GM12878 (cell line): ENCODE measurements at regions not wholly inside any gene's neighbourhood (a gene's known extent, or its start where the extent isn't known, plus 50 kb on each side); places are given as distances from the start of the nearest gene placed in this dataset.

Source experiments
- ATAC-seq: fragments of 200-7000 bp; cut with Tn5 transposase; 3 replicates; pipeline ENCODE4 v1.9.1; 2020; ENCODE audit warnings: mild to moderate bottlenecking, moderate library complexity
- BruUV-seq: library from RNA; stranded (reverse); fragments of 400-500 nt; replicated peaks from 2 replicates; lab custom pipeline; 2021; lab: Mats Ljungman, UMichigan
- CTCF ChIA-PET: fragments of 300-600 bp; sonication (Branson Sonifier 250); formaldehyde crosslinking; extraction: SDS; loops from one replicate; lab custom pipeline; 2021; ENCODE audit warnings: inconsistent platforms; lab: Yijun Ruan, JAX
- POLR2A ChIA-PET: fragments of 350-600 bp; formaldehyde crosslinking; extraction: SDS; loops from one replicate; lab custom pipeline; 2021; ENCODE audit warnings: inconsistent platforms; lab: Charles Lee
- RAD21 ChIA-PET: fragments of 300-600 bp; sonication (Branson Sonifier 250); formaldehyde crosslinking; loops from one replicate; lab custom pipeline; 2023; ENCODE audit warnings: antibody characterized with exemption; ENCODE audit not compliant: unreplicated experiment; lab: Charles Lee
- SMC1A ChIA-PET: fragments of 300-600 bp; sonication (Branson Sonifier 250); formaldehyde crosslinking; loops from one replicate; lab custom pipeline; 2023; ENCODE audit not compliant: unreplicated experiment, uncharacterized antibody; lab: Charles Lee
- DNase-seq: peaks from one replicate; pipeline ENCODE4 v3.0.0-alpha.2; 2011; ENCODE audit warnings: low read depth, low spot score
- FAIRE-seq: peaks from 3 replicates; lab custom pipeline; 2011; peaks lifted over from hg19 to GRCh38; lab: Jason Lieb, UNC
- H2AFZ ChIP-seq: 2 replicates; pipeline ENCODE4 v1.6.0; 2011; ENCODE audit warnings: low read depth, low read length, control low read depth; ENCODE audit not compliant: control insufficient read depth
- H3K27ac ChIP-seq: 2 replicates; pipeline ENCODE4 v1.5.1; 2011; ENCODE audit warnings: control low read depth; ENCODE audit not compliant: control insufficient read depth, insufficient read depth
- H3K27me3 ChIP-seq, 2 experiments: replicated peaks in 1 of 2; 2 replicates each; pipeline versions ENCODE4 v1.6.0 to v1.6.1; 2011; ENCODE audit warnings: low read length in 1 of 2; ENCODE audit not compliant: control insufficient read depth in 2 of 2, insufficient read depth in 2 of 2
- H3K36me3 ChIP-seq, 2 experiments: 2 replicates each; pipeline ENCODE4 v1.5.1; 2011; ENCODE audit warnings: low read length in 1 of 2; ENCODE audit not compliant: control insufficient read depth in 2 of 2, insufficient read depth in 2 of 2
- H3K4me1 ChIP-seq: 2 replicates; pipeline ENCODE4 v1.6.1; 2011; ENCODE audit warnings: mild to moderate bottlenecking, low read length, moderate library complexity, mixed read lengths; ENCODE audit not compliant: control insufficient read depth, insufficient read depth
- H3K4me2 ChIP-seq: 2 replicates; pipeline ENCODE4 v1.6.0; 2011; ENCODE audit warnings: control low read depth; ENCODE audit not compliant: control insufficient read depth, insufficient read depth
- H3K4me3 ChIP-seq: fragments of 200-600 bp; sonication (generic); 2 replicates; pipeline ENCODE4 v1.5.1; 2016
- H3K79me2 ChIP-seq: 2 replicates; pipeline ENCODE4 v1.6.0; 2011; ENCODE audit warnings: low read length; ENCODE audit not compliant: control insufficient read depth, insufficient read depth
- H3K9ac ChIP-seq: 2 replicates; pipeline ENCODE4 v1.8.0; 2011; ENCODE audit warnings: low read length, control low read depth, mixed read lengths; ENCODE audit not compliant: control insufficient read depth, insufficient read depth
- H3K9me3 ChIP-seq: replicated peaks from 3 replicates; pipeline ENCODE4 v1.5.1; 2011; ENCODE audit warnings: mild to moderate bottlenecking, low read length; ENCODE audit not compliant: control insufficient read depth, insufficient read depth
- H4K20me1 ChIP-seq: 2 replicates; pipeline ENCODE4 v1.6.0; 2011; ENCODE audit not compliant: control insufficient read depth, insufficient read depth
- BACH1 ChIP-seq: fragments of 450-650 bp; IDR thresholded peaks from 2 replicates; pipeline ENCODE4 v1.6.1; 2017; ENCODE audit warnings: mild to moderate bottlenecking, borderline replicate concordance
- CEBPZ ChIP-seq: fragments of 150-350 bp; IDR thresholded peaks from 2 replicates; pipeline ENCODE4 v1.6.1; 2016; ENCODE audit warnings: low read depth, low read length
- LARP7 ChIP-seq: fragments of 450-650 bp; IDR thresholded peaks from 2 replicates; pipeline ENCODE4 v1.6.1; 2017; ENCODE audit warnings: mild to moderate bottlenecking
- NR2C1 ChIP-seq: fragments of 450-650 bp; IDR thresholded peaks from 2 replicates; pipeline ENCODE4 v1.6.1; 2017; ENCODE audit warnings: antibody characterized with exemption, mild to moderate bottlenecking, moderate library complexity
- PAX8 ChIP-seq: fragments of 450-650 bp; IDR thresholded peaks from 2 replicates; pipeline ENCODE4 v1.6.1; 2017; ENCODE audit warnings: mild to moderate bottlenecking, moderate library complexity
- TAF1 ChIP-seq: IDR thresholded peaks from 2 replicates; pipeline ENCODE4 v1.6.1; 2011; ENCODE audit warnings: mild to moderate bottlenecking, low read depth, low read length, borderline replicate concordance
- whole genome bisulfite sequencing: methylation state at CpG from one replicate; pipeline ENCODE4 v1.1.6; 2016; ENCODE audit warnings: low lambda C conversion rate; ENCODE audit not compliant: insufficient replicate concordance, insufficient coverage; ENCODE audit errors: missing lambda C conversion rate; 5-methylcytosine and 5-hydroxymethylcytosine counted together
- in situ Hi-C: fragments of 300-500 bp; cut with MboI; formaldehyde crosslinking; loops from 9 replicates; pipeline ENCODE4 v1.14.3; 2018; ENCODE audit warnings: mixed read lengths
- intact Hi-C: fragments of 100-400 bp; cut with micrococcal nuclease; formaldehyde crosslinking; loops from one replicate; pipeline ENCODE4 v1.14.2; 2022; ENCODE audit not compliant: unreplicated experiment

GRCh38 chr4:11669156-11669555, 240.5 kb upstream of the HS3ST1 start:
- WGBS, result 34% methylated on average over 2 of the region's 2 CpGs
- BruUV-seq, result no TSS peak
- no peak overlapping the region for H3K4me2 ChIP-seq

More at GRCh38 chr4:11669156-11669555, 240.5 kb upstream of the HS3ST1 start:
- no peaks in the 10 kb centered on the region for H4K20me1 ChIP-seq
- H3K4me1 ChIP-seq, result no peaks in the 10 kb centered on the region
- H3K27me3 ChIP-seq, result no peaks in the 10 kb centered on the region
- FAIRE-seq, result no peak
- ATAC-seq, result no peak
- no peak overlapping the region for H3K4me3 ChIP-seq
- H2AFZ ChIP-seq, result no peak overlapping the region
- H3K9me3 ChIP-seq, result no peaks in the 10 kb centered on the region
- no peak overlapping the region for H3K27ac ChIP-seq
- in situ Hi-C loops, result no loop called here
- no peaks in the 10 kb centered on the region for H3K36me3 ChIP-seq
- CTCF ChIA-PET, result no interaction called here
- H3K79me2 ChIP-seq, result no peaks in the 10 kb centered on the region
- TF ChIP-seq LARP7 (no peak), BACH1 (no peak), PAX8 (no peak), TAF1 (no peak), CEBPZ (no peak), NR2C1 (no peak)
- no peak for DNase-seq
- intact Hi-C loops, result no loop called here
- RAD21 ChIA-PET, result no interaction called here
- POLR2A ChIA-PET, result no interaction called here
- SMC1A ChIA-PET, result no interaction called here
- H3K9ac ChIP-seq, result no peak overlapping the region
